ENCODE measurements at regions not wholly inside any gene's neighbourhood (a gene's known extent, or its start where the extent isn't known, plus 50 kb on each side); places are given as distances from the start of the nearest gene placed in this dataset.
A peak's percentile ranks its signal among the peaks of the same experiment; 100 is the strongest.

GRCh38 chr22:49209452-49210195, 618.0 kb downstream of the BRD1 start:
- no peak overlapping the region for H3K27ac ChIP-seq (ENCODE audit: poor library complexity, severe bottlenecking)
- no peaks in the 10 kb centered on the region for H3K36me3 ChIP-seq (ENCODE audit: low read depth)
- ATAC-seq (ENCODE audit: low read depth) = no peak
- no peak for TF ChIP-seq CTCF (IDR thresholded peaks at IDR 0.05; ENCODE audit: poor library complexity, severe bottlenecking)
- no peaks in the 10 kb centered on the region for H3K4me1 ChIP-seq (ENCODE audit: insufficient read depth, poor library complexity, severe bottlenecking)
- H3K27me3 ChIP-seq (ENCODE audit: insufficient read depth, poor library complexity, severe bottlenecking) = no peaks in the 10 kb centered on the region
- H3K9me3 ChIP-seq (ENCODE audit: severe bottlenecking) = peaks cover 2% of the 10 kb centered on the region
- DNase-seq (ENCODE audit: low spot score) = peak; percentile 19
- H3K4me3 ChIP-seq (ENCODE audit: severe bottlenecking) = no peak overlapping the region

DNA sequence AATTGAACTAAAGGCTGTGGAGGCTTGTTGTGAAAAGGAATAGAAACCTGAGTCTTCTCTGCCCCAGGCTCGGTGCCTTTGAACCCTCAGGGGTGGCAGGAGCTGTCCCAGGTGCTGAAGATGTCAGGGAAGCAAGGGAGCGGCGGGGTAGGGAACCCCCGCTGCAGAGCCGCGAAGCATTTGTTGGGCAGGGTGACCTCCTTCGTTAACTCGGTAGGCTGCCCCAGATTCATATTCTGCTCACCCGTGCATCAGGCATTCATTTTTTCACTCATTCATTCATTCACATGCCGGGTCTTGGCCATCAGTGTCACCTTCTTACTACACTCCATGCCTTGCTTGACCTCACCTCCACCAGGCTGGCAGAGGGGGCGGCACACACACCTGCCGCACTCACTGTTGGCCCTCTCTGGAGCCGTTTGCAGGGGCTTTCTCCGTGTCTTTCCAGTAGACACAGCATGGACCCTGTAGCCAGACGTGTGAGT, 618.9 kb downstream of the BRD1 start:
- H3K9me3 ChIP-seq (ENCODE audit: severe bottlenecking) = peaks cover 2% of the 10 kb centered on the region
- no peak for TF ChIP-seq CTCF (IDR thresholded peaks at IDR 0.05; ENCODE audit: poor library complexity, severe bottlenecking)
- no peak overlapping the region for H3K4me3 ChIP-seq (ENCODE audit: severe bottlenecking)
- ATAC-seq (ENCODE audit: low read depth) (no peak), DNase-seq (ENCODE audit: low spot score) (peak; percentile 19)
- no peaks in the 10 kb centered on the region for H3K4me1 ChIP-seq (ENCODE audit: insufficient read depth, poor library complexity, severe bottlenecking)
- H3K36me3 ChIP-seq (ENCODE audit: low read depth) = no peaks in the 10 kb centered on the region
- H3K27ac ChIP-seq (ENCODE audit: poor library complexity, severe bottlenecking) = no peak overlapping the region
- H3K27me3 ChIP-seq (ENCODE audit: insufficient read depth, poor library complexity, severe bottlenecking) = no peaks in the 10 kb centered on the region

DNA sequence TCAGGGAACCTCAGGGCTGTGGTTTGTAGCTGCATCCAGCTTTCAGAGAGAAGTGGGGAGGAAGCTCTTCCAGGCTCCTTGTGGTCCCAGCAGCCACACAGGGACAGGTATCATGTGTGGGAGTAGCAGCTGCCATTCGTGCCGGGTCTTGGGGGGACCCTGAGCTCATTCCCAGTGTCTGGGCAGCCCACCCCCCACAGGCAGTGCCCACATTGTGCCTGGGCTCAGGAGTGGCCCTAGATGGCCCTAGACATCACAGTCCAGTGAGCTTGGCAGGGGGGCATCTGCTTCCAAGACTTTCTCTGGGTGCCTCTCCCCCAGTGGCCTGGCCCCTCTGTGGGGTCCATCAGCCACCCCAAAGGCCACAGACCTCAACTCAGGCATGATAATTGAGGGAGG, 619.7 kb downstream of the BRD1 start:
- H3K4me3 ChIP-seq (ENCODE audit: severe bottlenecking) = no peak overlapping the region
- no peaks in the 10 kb centered on the region for H3K27me3 ChIP-seq (ENCODE audit: insufficient read depth, poor library complexity, severe bottlenecking)
- H3K27ac ChIP-seq (ENCODE audit: poor library complexity, severe bottlenecking) = no peak overlapping the region
- peaks cover 2% of the 10 kb centered on the region for H3K9me3 ChIP-seq (ENCODE audit: severe bottlenecking)
- no peaks in the 10 kb centered on the region for H3K36me3 ChIP-seq (ENCODE audit: low read depth)
- H3K4me1 ChIP-seq (ENCODE audit: insufficient read depth, poor library complexity, severe bottlenecking) = no peaks in the 10 kb centered on the region
- ATAC-seq (ENCODE audit: low read depth) (no peak), DNase-seq (ENCODE audit: low spot score) (no peak)
- no peak for TF ChIP-seq CTCF (IDR thresholded peaks at IDR 0.05; ENCODE audit: poor library complexity, severe bottlenecking)

- TF ChIP-seq CTCF (IDR thresholded peaks at IDR 0.05; ENCODE audit: poor library complexity, severe bottlenecking) = no peak
- Histone ChIP-seq H3K36me3 (ENCODE audit: low read depth) (no peaks in the 10 kb centered on the region), H3K4me1 (ENCODE audit: insufficient read depth, poor library complexity, severe bottlenecking) (no peaks in the 10 kb centered on the region), H3K9me3 (ENCODE audit: severe bottlenecking) (no peaks in the 10 kb centered on the region), H3K4me3 (ENCODE audit: severe bottlenecking) (no peak overlapping the region), H3K27me3 (ENCODE audit: insufficient read depth, poor library complexity, severe bottlenecking) (no peaks in the 10 kb centered on the region), H3K27ac (ENCODE audit: poor library complexity, severe bottlenecking) (no peak overlapping the region)
- DNase-seq (ENCODE audit: low spot score) = no peak
- no peak for ATAC-seq (ENCODE audit: low read depth)
These were observed 620.4 kb downstream of the BRD1 start for GRCh38 chr22:49207008-49208003.
